Uterus (tissue), 3 donors: ENCODE measurements at regions not wholly inside any gene's neighbourhood (a gene's known extent, or its start where the extent isn't known, plus 50 kb on each side); places are given as distances from the start of the nearest gene placed in this dataset.
A peak's percentile ranks its signal among the peaks of the same experiment; 100 is the strongest.

Source experiments
- DNase-seq, 2 donors: peaks; one replicate each; pipeline ENCODE4 v3.0.0-alpha.2; 2019 to 2020
- H3K27ac ChIP-seq, 2 donors: fragments of 200-600 bp; sonication (generic); 1 replicate in 1 of 2; 2 replicates in 1 of 2; pipeline ENCODE4 v1.5.1; 2016 to 2018
- H3K27me3 ChIP-seq, 2 donors: fragments of 200-600 bp; sonication (generic); one replicate each; pipeline ENCODE4 v1.5.1; 2018 to 2019; ENCODE audit warnings: control low read depth in 1 of 2
- H3K36me3 ChIP-seq, 2 donors: fragments of 200-600 bp; sonication (generic); one replicate each; pipeline ENCODE4 v1.5.1; 2019; ENCODE audit warnings: control low read depth in 1 of 2
- H3K4me1 ChIP-seq, 2 donors: fragments of 200-600 bp; sonication (generic); one replicate each; pipeline ENCODE4 v1.5.1; 2018 to 2019; ENCODE audit warnings: control low read depth in 1 of 2
- H3K4me3 ChIP-seq, 2 donors: fragments of 200-600 bp; sonication (generic); 1 replicate in 1 of 2; 2 replicates in 1 of 2; pipeline ENCODE4 v1.5.1; 2018 to 2019; ENCODE audit warnings: mild to moderate bottlenecking in 1 of 2
- H3K9me3 ChIP-seq, 2 donors: fragments of 200-600 bp; sonication (generic); one replicate each; pipeline ENCODE4 v1.5.1; 2019; ENCODE audit warnings: control low read depth in 1 of 2
- CTCF ChIP-seq, 4 experiments: fragments of 200-600 bp in 2 of 4; fragments of 450-650 bp in 2 of 4; sonication (generic) in 2 of 4; IDR thresholded peaks; one replicate each; pipeline ENCODE4 v1.5.1; 2016 to 2019; ENCODE audit warnings: antibody characterized with exemption in 4 of 4, mild to moderate bottlenecking in 2 of 4, moderate library complexity in 1 of 4
- POLR2A ChIP-seq, 2 donors: fragments of 450-650 bp; IDR thresholded peaks; one replicate each; pipeline ENCODE4 v1.6.1; 2016; ENCODE audit warnings: antibody characterized with exemption in 2 of 2, mild to moderate bottlenecking in 1 of 2, moderate library complexity in 1 of 2
- intact Hi-C: fragments of 100-400 bp; cut with DNase I; formaldehyde crosslinking; loops from one replicate; pipeline ENCODE4 v1.15.1; 2023; ENCODE audit warnings: low total_unique reads
- donor health status: DM: yes; HTN: yes; CAD: no.

- Histone ChIP-seq H3K9me3 (no peaks in the 10 kb centered on the region), H3K4me1 (no peaks in the 10 kb centered on the region), H3K27ac (peak overlapping the region in 1 of 2 donors; percentile 11), H3K4me3 (no peak overlapping the region), H3K36me3 (no peaks in the 10 kb centered on the region), H3K27me3 (no peaks in the 10 kb centered on the region)
- intact Hi-C loops = no loop called here
- no peak for DNase-seq
- no peak for TF ChIP-seq POLR2A (IDR thresholded peaks at IDR 0.05)
- no peak for TF ChIP-seq CTCF (IDR thresholded peaks at IDR 0.05)
Measured at GRCh38 chr7:15837306-15837950, 150.9 kb upstream of the MEOX2 start.

- no peaks in the 10 kb centered on the region for H3K9me3 ChIP-seq
- no peak for TF ChIP-seq CTCF (IDR thresholded peaks at IDR 0.05)
- no peak for DNase-seq
- no peaks in the 10 kb centered on the region for H3K36me3 ChIP-seq
- H3K27me3 ChIP-seq = no peaks in the 10 kb centered on the region
- no peaks in the 10 kb centered on the region for H3K4me1 ChIP-seq
- no peak overlapping the region for H3K4me3 ChIP-seq
- no peak overlapping the region for H3K27ac ChIP-seq
- intact Hi-C loops = no loop called here
Measured at GRCh38 chr7:15836651-15837050, 150.2 kb upstream of the MEOX2 start.

DNA sequence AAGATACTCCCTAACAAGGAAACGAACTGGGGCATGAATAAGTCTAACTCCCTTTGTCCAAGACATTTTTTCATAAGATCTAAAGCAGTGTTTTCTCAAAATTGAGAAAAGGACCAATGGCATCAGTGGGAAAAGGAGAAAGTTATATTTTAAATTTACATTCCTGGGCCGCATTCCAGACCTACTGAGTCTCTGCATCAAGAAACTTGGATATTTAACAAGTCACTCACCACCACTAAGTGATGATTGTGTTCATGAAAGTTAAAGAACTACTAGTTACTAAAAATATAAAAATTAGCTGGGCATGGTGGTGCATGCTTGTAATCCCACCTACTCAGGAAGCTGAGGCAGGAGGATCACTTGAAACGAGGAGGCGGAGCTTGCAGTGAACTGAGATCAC, 149.6 kb upstream of the MEOX2 start:
- Histone ChIP-seq H3K36me3 (no peaks in the 10 kb centered on the region), H3K27ac (no peak overlapping the region), H3K4me3 (no peak overlapping the region), H3K4me1 (no peaks in the 10 kb centered on the region), H3K27me3 (no peaks in the 10 kb centered on the region), H3K9me3 (no peaks in the 10 kb centered on the region)
- no peak for DNase-seq
- TF ChIP-seq CTCF (IDR thresholded peaks at IDR 0.05) (no peak), POLR2A (IDR thresholded peaks at IDR 0.05) (no peak)
- intact Hi-C loops = no loop called here

DNA sequence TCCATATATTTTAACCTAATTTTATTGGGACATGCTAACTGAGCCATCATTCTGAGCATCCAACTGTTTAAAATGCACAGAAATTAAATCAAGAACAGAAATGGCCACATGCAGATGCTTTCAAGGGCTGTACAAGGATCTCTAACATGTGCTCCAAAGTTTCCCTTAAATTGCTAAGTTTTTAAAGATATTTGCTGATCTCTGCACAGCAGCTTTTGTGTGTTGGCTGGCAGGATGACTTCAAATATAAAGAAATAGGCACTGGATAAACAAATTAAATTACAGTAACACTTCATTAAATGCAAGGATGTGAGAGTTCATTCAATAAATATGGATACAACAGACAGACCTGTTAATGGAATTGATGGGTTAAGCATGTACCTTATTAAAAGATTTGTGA, 148.0 kb upstream of the MEOX2 start:
- Histone ChIP-seq H3K36me3 (no peaks in the 10 kb centered on the region), H3K4me3 (no peak overlapping the region), H3K27ac (no peak overlapping the region), H3K27me3 (no peaks in the 10 kb centered on the region), H3K4me1 (no peaks in the 10 kb centered on the region), H3K9me3 (no peaks in the 10 kb centered on the region)
- no peak for DNase-seq
- intact Hi-C loops = no loop called here
- TF ChIP-seq POLR2A (IDR thresholded peaks at IDR 0.05) (no peak), CTCF (IDR thresholded peaks at IDR 0.05) (no peak)

GRCh38 chr7:15832996-15833395, 146.5 kb upstream of the MEOX2 start:
- peak in 1 of 2 donors; percentile 25 for DNase-seq

More at GRCh38 chr7:15832996-15833395, 146.5 kb upstream of the MEOX2 start:
- H3K27me3 ChIP-seq = no peaks in the 10 kb centered on the region
- H3K4me1 ChIP-seq = no peaks in the 10 kb centered on the region
- H3K4me3 ChIP-seq = no peak overlapping the region
- intact Hi-C loops = no loop called here
- no peak overlapping the region for H3K27ac ChIP-seq
- no peaks in the 10 kb centered on the region for H3K36me3 ChIP-seq
- no peaks in the 10 kb centered on the region for H3K9me3 ChIP-seq
- TF ChIP-seq POLR2A (IDR thresholded peaks at IDR 0.05) = no peak
- no peak for TF ChIP-seq CTCF (IDR thresholded peaks at IDR 0.05)
